DOHH2 (cell line): ENCODE measurements at regions not wholly inside any gene's neighbourhood (a gene's known extent, or its start where the extent isn't known, plus 50 kb on each side); places are given as distances from the start of the nearest gene placed in this dataset.

ENCODE experiments used
- H3F3A ChIP-seq: fragments of 200-600 bp; sonication (generic), shearing (Covaris generic); 2 replicates; pipeline ENCODE4 v1.6.0; 2016; ENCODE audit warnings: antibody characterized with exemption, mild to moderate bottlenecking; ENCODE audit not compliant: control insufficient read depth, insufficient read depth
- H3K27ac ChIP-seq: fragments of 200-600 bp; sonication (generic); 2 replicates; pipeline ENCODE4 v1.5.1; 2014; ENCODE audit warnings: low read depth, mild to moderate bottlenecking, low read length, moderate library complexity
- H3K27me3 ChIP-seq: fragments of 200-600 bp; sonication (generic); 2 replicates; pipeline ENCODE4 v1.6.1; 2014; ENCODE audit warnings: mild to moderate bottlenecking, low read length, mixed read lengths; ENCODE audit not compliant: control insufficient read depth
- H3K36me3 ChIP-seq: fragments of 200-600 bp; sonication (generic); 2 replicates; pipeline ENCODE4 v1.6.1; 2014; ENCODE audit warnings: mild to moderate bottlenecking, low read length, moderate library complexity, mixed read lengths; ENCODE audit not compliant: control insufficient read depth
- H3K4me1 ChIP-seq: fragments of 200-600 bp; sonication (generic); 2 replicates; pipeline ENCODE4 v1.6.1; 2014; ENCODE audit warnings: mild to moderate bottlenecking, low read length, mixed read lengths; ENCODE audit not compliant: control insufficient read depth
- H3K4me2 ChIP-seq: fragments of 200-600 bp; sonication (generic); 2 replicates; pipeline ENCODE4 v1.6.0; 2014; ENCODE audit warnings: mild to moderate bottlenecking, low read length, moderate library complexity
- H3K4me3 ChIP-seq: fragments of 200-600 bp; sonication (generic); 2 replicates; pipeline ENCODE4 v1.5.1; 2014; ENCODE audit warnings: mild to moderate bottlenecking, low read length, mixed read lengths
- H3K79me2 ChIP-seq: fragments of 200-600 bp; sonication (generic); 2 replicates; pipeline ENCODE4 v1.6.1; 2014; ENCODE audit warnings: mild to moderate bottlenecking, low read length, mixed read lengths; ENCODE audit not compliant: control insufficient read depth
- H3K9me2 ChIP-seq: fragments of 200-600 bp; sonication (generic); replicated peaks from 2 replicates; pipeline ENCODE4 v1.6.1; 2014; ENCODE audit warnings: mild to moderate bottlenecking, low read length, mixed read lengths; ENCODE audit not compliant: control insufficient read depth
- H3K9me3 ChIP-seq: fragments of 200-600 bp; sonication (generic); 2 replicates; pipeline ENCODE4 v1.6.1; 2014; ENCODE audit warnings: antibody characterized with exemption, low read length, mixed read lengths; ENCODE audit not compliant: control insufficient read depth, insufficient read depth
- H4K20me1 ChIP-seq: fragments of 200-600 bp; sonication (generic); 2 replicates; pipeline ENCODE4 v1.6.0; 2014; ENCODE audit warnings: low read depth, mild to moderate bottlenecking, antibody characterized with exemption, low read length, moderate library complexity; ENCODE audit not compliant: control insufficient read depth, insufficient read depth
- EZH2phosphoT487 ChIP-seq: fragments of 200-600 bp; sonication (generic); IDR thresholded peaks from 2 replicates; pipeline ENCODE4 v1.6.1; 2017; ENCODE audit warnings: borderline replicate concordance, mild to moderate bottlenecking, antibody characterized with exemption, low read length, moderate library complexity, mixed read lengths
- TF ChIP-seq, protein P1 (sequence below): fragments of 200-600 bp; sonication (generic); IDR thresholded peaks from one replicate; pipeline ENCODE4 v1.5.1; 2014; ENCODE audit warnings: antibody characterized with exemption, mild to moderate bottlenecking, low read depth, low read length; ENCODE audit not compliant: poor library complexity, severe bottlenecking

DNA sequence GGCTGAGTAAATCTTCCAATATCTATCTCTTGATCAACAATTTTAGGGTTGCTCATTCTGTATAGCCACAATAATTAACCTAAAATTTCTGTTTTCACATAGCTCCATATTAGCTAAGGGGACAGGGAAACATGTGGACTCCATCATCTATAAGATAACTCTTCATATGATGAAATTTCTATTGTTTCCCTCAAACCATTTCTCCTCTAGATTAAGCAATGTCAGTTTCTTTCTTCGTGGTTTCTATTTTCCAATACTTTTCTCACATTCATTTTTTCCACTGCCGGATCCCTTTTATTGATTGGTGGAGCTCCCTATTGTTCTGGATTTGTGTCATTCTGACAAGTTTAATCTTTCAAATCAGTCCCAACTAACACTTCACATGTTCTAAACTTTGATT is 1221.3 kb upstream of the ZEB2 start:
- Histone ChIP-seq H3K79me2 (no peaks in the 10 kb centered on the region), H3F3A (no peaks in the 10 kb centered on the region), H3K36me3 (peaks cover 3% of the 10 kb centered on the region; the same call in 1 of the 2 replicates), H3K4me2 (no peak overlapping the region), H3K9me2 (no peaks in the 10 kb centered on the region), H4K20me1 (no peaks in the 10 kb centered on the region), H3K9me3 (peaks cover 9% of the 10 kb centered on the region; the same call in 1 of the 2 replicates), H3K27ac (no peak overlapping the region), H3K4me1 (peaks cover 23% of the 10 kb centered on the region), H3K4me3 (no peak overlapping the region), H3K27me3 (no peaks in the 10 kb centered on the region)
- TF ChIP-seq, protein P1, sequence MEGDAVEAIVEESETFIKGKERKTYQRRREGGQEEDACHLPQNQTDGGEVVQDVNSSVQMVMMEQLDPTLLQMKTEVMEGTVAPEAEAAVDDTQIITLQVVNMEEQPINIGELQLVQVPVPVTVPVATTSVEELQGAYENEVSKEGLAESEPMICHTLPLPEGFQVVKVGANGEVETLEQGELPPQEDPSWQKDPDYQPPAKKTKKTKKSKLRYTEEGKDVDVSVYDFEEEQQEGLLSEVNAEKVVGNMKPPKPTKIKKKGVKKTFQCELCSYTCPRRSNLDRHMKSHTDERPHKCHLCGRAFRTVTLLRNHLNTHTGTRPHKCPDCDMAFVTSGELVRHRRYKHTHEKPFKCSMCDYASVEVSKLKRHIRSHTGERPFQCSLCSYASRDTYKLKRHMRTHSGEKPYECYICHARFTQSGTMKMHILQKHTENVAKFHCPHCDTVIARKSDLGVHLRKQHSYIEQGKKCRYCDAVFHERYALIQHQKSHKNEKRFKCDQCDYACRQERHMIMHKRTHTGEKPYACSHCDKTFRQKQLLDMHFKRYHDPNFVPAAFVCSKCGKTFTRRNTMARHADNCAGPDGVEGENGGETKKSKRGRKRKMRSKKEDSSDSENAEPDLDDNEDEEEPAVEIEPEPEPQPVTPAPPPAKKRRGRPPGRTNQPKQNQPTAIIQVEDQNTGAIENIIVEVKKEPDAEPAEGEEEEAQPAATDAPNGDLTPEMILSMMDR, result no peak
- no peak for TF ChIP-seq EZH2phosphoT487

DNA sequence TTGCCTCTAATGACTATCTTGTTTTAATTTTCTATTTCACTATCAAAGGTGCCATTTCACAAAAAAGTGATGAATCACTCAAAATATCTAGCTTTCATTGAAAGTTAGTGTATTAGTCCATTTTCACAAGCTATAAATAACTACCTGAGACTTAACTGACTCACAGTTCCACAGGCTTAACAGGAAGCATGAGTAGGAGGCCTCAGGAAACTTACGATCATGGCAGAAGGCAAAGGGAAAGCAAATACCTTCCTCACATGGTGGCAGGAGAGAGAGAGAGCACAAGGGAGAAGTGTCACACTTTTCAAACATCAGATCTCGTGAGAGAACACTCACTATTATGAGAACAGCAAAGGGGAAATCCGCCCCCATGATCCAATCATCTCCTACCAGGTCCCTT is 1220.4 kb upstream of the ZEB2 start:
- Histone ChIP-seq H3K9me3 (peaks cover 9% of the 10 kb centered on the region; the same call in 1 of the 2 replicates), H4K20me1 (no peaks in the 10 kb centered on the region), H3K4me1 (peaks cover 23% of the 10 kb centered on the region), H3K27ac (no peak overlapping the region), H3F3A (no peaks in the 10 kb centered on the region), H3K9me2 (no peaks in the 10 kb centered on the region), H3K27me3 (no peaks in the 10 kb centered on the region), H3K36me3 (peaks cover 3% of the 10 kb centered on the region; the same call in 1 of the 2 replicates), H3K79me2 (no peaks in the 10 kb centered on the region), H3K4me3 (no peak overlapping the region), H3K4me2 (no peak overlapping the region)
- TF ChIP-seq, protein P1, result no peak
- TF ChIP-seq EZH2phosphoT487, result no peak

DNA sequence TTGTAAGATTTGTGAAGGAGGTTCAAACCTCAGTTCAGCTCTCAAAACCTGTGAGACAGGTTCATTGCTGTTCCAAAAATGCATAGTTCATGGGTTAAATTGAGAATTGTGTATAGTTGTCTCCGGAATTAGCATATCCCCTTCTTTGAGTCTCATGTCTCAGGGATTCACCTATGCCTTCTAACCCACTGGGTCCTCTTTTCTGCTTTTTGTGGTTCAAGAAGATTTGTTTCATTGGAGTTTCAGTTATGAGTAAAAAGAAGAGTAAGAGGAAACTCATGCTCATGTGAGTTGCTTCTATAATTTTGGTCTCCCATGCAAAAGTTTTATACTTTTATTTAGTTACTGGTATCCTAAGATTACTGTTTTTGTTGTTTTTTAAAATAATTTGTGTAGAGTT is 1219.8 kb upstream of the ZEB2 start:
- no peak overlapping the region for H3K27ac ChIP-seq
- no peaks in the 10 kb centered on the region for H3K27me3 ChIP-seq
- H3K4me3 ChIP-seq, result no peak overlapping the region
- TF ChIP-seq, protein P1, result no peak
- no peak for TF ChIP-seq EZH2phosphoT487
- H3K4me2 ChIP-seq, result no peak overlapping the region
- no peaks in the 10 kb centered on the region for H3F3A ChIP-seq
- no peaks in the 10 kb centered on the region for H3K9me2 ChIP-seq
- H3K36me3 ChIP-seq, result peaks cover 3% of the 10 kb centered on the region; the same call in 1 of the 2 replicates
- H3K9me3 ChIP-seq, result peaks cover 9% of the 10 kb centered on the region; the same call in 1 of the 2 replicates
- H4K20me1 ChIP-seq, result no peaks in the 10 kb centered on the region
- H3K4me1 ChIP-seq, result peaks cover 23% of the 10 kb centered on the region
- H3K79me2 ChIP-seq, result no peaks in the 10 kb centered on the region
